ENCODE measurements at regions not wholly inside any gene's neighbourhood (a gene's known extent, or its start where the extent isn't known, plus 50 kb on each side); places are given as distances from the start of the nearest gene placed in this dataset.

- no peak for TF ChIP-seq POLR2A (IDR thresholded peaks at IDR 0.05)
- TF ChIP-seq POLR2AphosphoS5 (IDR thresholded peaks at IDR 0.05): no peak
- no peak for TF ChIP-seq EP300 (IDR thresholded peaks at IDR 0.05; ENCODE audit: low read depth)
- no peak for TF ChIP-seq CTCF (IDR thresholded peaks at IDR 0.05)
- Histone ChIP-seq H3K36me3 (no peaks in the 10 kb centered on the region), H3K27ac (no peak overlapping the region), H3K4me1 (no peaks in the 10 kb centered on the region), H3K4me3 (no peak overlapping the region), H3K27me3 (no peaks in the 10 kb centered on the region), H3K9me3 (no peaks in the 10 kb centered on the region)
- intact Hi-C loops (cut with DNase I; ENCODE audit: low total_unique reads): no loop called here
- WGBS, 2 donors (ENCODE audit: low coverage in 1 of 2): 86 to 88% methylated on average over 2 to 6 of the region's 6 CpGs
- in situ Hi-C loops (cut with MboI; ENCODE audit: low pct_ligation_motif_present in 1 of 4, low pct_unique_long_range_greater_than_20kb in 1 of 4, low sequenced_read_pairs in 3 of 4): no loop called here
- no peak for DNase-seq
Measured at GRCh38 chr5:173809014-173809413, 79.1 kb upstream of the CPEB4 start.

- intact Hi-C loops (cut with DNase I; ENCODE audit: low total_unique reads) (no loop called here), in situ Hi-C loops (cut with MboI; ENCODE audit: low pct_ligation_motif_present in 1 of 4, low pct_unique_long_range_greater_than_20kb in 1 of 4, low sequenced_read_pairs in 3 of 4) (no loop called here)
- no peak overlapping the region for H3K27ac ChIP-seq
- no peak for DNase-seq
- H3K27me3 ChIP-seq: no peaks in the 10 kb centered on the region
- H3K36me3 ChIP-seq: no peaks in the 10 kb centered on the region
- no peaks in the 10 kb centered on the region for H3K9me3 ChIP-seq
- no peaks in the 10 kb centered on the region for H3K4me1 ChIP-seq
- TF ChIP-seq POLR2AphosphoS5 (IDR thresholded peaks at IDR 0.05): no peak
- TF ChIP-seq POLR2A (IDR thresholded peaks at IDR 0.05): no peak
- no peak for TF ChIP-seq EP300 (IDR thresholded peaks at IDR 0.05; ENCODE audit: low read depth)
- no peak for TF ChIP-seq CTCF (IDR thresholded peaks at IDR 0.05)
- no peak overlapping the region for H3K4me3 ChIP-seq
Measured at GRCh38 chr5:173812811-173813550, 75.2 kb upstream of the CPEB4 start.

- intact Hi-C loops (cut with DNase I; ENCODE audit: low total_unique reads) (no loop called here), in situ Hi-C loops (cut with MboI; ENCODE audit: low pct_ligation_motif_present in 1 of 4, low pct_unique_long_range_greater_than_20kb in 1 of 4, low sequenced_read_pairs in 3 of 4) (no loop called here)
- Histone ChIP-seq H3K27me3 (no peaks in the 10 kb centered on the region), H3K9me3 (no peaks in the 10 kb centered on the region), H3K4me1 (no peaks in the 10 kb centered on the region), H3K27ac (no peak overlapping the region), H3K4me3 (no peak overlapping the region), H3K36me3 (no peaks in the 10 kb centered on the region)
- DNase-seq: no peak
- TF ChIP-seq POLR2A (IDR thresholded peaks at IDR 0.05): no peak
- TF ChIP-seq EP300 (IDR thresholded peaks at IDR 0.05; ENCODE audit: low read depth): no peak
- no peak for TF ChIP-seq POLR2AphosphoS5 (IDR thresholded peaks at IDR 0.05)
- no peak for TF ChIP-seq CTCF (IDR thresholded peaks at IDR 0.05)
Measured at GRCh38 chr5:173814053-173814452, 74.1 kb upstream of the CPEB4 start.

GRCh38 chr5:173815571-173815970, 72.6 kb upstream of the CPEB4 start:
- Histone ChIP-seq H3K4me3 (no peak overlapping the region), H3K9me3 (peaks cover 0 to 4% of the 10 kb centered on the region in 2 donors), H3K27ac (no peak overlapping the region), H3K36me3 (no peaks in the 10 kb centered on the region), H3K4me1 (no peaks in the 10 kb centered on the region), H3K27me3 (no peaks in the 10 kb centered on the region)
- no peak for TF ChIP-seq POLR2AphosphoS5 (IDR thresholded peaks at IDR 0.05)
- TF ChIP-seq CTCF (IDR thresholded peaks at IDR 0.05): no peak
- no peak for TF ChIP-seq EP300 (IDR thresholded peaks at IDR 0.05; ENCODE audit: low read depth)
- TF ChIP-seq POLR2A (IDR thresholded peaks at IDR 0.05): no peak
- 81 to 95% methylated on average over 2 to 9 of the region's 9 CpGs for WGBS, 2 donors (ENCODE audit: low coverage in 1 of 2)
- in situ Hi-C loops (cut with MboI; ENCODE audit: low pct_ligation_motif_present in 1 of 4, low pct_unique_long_range_greater_than_20kb in 1 of 4, low sequenced_read_pairs in 3 of 4) (no loop called here), intact Hi-C loops (cut with DNase I; ENCODE audit: low total_unique reads) (no loop called here)
- DNase-seq: no peak

Measured in transverse colon (tissue), 4 donors.